Activated T-cell treated with anti-CD3 and anti-CD28 coated beads for 48 hours (primary cell): ENCODE measurements at regions not wholly inside any gene's neighbourhood (a gene's known extent, or its start where the extent isn't known, plus 50 kb on each side); places are given as distances from the start of the nearest gene placed in this dataset.

ENCODE experiments used
- DNase-seq: peaks from one replicate; pipeline ENCODE4 v3.0.0-alpha.2; 2020; ENCODE audit warnings: low read depth

DNA sequence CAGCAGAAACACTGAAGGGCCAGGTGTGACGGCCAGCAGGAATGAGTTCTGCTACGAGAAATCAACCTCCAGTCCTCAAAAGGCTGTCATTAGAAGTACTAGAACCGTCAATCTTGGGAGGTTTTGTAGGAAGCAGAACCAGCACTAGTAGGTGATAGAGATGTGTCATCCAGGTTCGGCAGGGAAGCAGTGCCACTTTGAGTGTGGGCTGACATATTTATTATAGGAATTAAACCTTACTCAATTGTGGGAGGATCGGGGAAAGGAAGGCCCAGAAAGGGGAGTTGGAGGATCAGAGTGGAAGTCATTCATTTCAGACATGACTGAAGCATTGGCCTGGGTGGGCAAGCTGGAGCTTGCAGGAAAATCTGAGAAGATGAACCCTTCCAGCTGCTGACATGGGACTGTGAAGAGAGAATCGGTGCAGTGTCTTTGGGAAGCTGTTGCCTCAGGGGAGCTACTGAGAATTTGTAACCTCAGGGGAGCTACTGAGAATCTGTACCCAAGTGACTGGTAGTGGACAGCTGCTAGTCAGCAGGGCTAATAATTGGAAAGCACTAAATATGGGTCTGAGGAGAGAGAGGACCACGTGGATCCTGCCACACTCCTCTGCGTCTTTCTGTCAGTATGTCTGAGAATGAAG lies 177.4 kb downstream of the SPRY1 start:
- no peak for DNase-seq

DNA sequence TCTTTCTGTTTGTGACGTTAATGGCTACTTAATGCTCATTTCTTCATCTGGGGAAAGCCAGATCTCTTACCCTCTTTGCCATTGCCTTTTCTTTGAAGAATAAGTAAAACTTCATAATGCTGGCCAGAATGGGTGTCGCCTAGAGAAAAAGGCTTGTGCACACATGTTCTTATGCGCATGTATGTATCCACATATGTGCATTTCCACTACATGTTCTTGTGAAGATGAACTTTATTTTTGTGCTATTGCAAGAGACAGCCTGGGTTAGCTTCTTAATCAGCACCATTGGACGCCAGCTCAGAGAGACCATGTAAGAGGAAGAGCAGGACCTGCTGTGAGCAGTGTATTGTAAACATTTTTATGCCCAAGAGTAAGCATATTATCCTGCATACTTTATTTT lies 178.7 kb downstream of the SPRY1 start:
- DNase-seq: no peak

DNA sequence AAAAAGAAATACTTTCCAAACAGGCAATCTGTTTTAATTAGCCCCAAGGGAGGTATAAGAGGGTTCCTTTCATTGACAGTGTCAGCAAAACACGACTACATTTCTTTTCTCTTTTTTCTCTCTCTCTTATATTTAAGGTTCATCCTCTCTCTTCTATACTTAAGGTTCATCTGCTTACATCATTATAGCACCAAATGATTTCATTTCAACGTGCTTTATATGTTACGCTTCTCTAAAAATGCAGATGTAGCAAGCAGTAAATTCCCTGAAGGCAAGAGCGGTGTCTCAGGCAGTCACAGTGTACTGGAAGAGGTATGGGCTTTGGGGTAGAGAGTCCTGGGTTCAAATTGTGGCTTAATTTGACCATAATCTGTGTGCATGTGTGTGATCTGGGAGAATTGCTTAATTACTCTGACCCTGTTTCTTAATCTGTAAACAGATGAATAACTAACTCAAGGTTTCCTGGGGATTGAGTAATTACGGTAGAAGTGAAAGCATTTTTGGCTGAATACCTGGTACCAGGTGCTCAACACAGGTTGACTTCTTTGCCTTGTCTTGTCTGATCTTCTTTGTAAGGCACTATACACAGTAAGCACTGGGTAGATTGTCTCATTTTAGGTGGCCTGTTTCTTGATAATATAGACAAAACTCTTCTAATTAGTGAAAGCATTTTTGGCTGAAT lies 180.8 kb downstream of the SPRY1 start:
- no peak for DNase-seq

DNA sequence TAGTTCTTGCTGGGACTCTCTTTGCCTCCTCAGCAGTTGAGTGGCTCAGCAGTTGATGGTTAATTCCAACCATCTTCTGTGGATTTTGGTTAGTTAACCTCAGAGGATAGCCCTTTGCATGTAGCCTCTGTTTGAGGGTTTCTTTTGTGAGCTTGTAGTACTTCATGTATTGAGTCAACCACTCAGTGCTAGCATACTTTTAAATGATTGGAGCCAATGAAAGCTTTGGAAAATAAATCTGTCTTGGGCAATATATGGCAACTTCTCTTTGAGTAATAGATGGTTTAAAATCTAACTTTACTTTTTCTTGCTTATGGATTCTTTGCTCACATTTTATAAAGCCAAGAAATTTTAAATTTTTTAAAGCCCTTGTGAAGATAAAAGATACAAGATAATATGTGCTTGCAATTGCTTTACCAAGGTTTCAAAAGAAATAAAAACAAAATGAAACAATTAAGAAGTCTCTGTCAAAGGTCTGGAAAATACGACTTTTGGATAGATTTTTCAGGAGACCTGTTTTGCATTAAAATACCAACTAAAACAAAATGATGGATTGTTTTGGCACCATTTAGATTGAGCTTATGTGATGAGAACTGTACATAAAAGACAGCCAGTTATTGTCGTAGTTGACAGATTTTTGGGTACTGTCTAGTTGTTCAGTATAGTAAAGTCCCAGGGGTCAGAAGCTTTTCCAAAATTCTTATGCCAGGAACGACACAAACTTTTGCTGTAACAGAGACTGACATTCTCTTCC lies 181.9 kb downstream of the SPRY1 start:
- DNase-seq: no peak

DNA sequence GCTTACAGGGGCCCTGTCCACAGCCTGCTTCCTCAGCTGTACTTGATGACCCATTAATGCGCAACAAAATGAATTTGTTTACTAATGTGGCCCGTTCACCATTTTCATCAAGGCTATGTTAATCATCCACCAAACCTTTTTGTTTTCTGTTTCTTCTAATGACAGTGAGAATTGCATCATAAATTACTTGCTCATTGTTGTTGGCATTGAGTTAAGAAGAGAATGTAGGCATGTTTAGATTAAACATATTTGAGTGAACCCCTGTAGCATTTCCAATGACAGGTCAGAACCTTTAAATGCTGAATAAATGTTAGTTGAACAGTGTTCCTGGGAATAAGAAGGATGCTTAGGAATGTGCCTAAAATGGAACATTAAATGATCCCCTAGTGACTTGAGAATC lies 183.4 kb downstream of the SPRY1 start:
- DNase-seq: no peak

DNA sequence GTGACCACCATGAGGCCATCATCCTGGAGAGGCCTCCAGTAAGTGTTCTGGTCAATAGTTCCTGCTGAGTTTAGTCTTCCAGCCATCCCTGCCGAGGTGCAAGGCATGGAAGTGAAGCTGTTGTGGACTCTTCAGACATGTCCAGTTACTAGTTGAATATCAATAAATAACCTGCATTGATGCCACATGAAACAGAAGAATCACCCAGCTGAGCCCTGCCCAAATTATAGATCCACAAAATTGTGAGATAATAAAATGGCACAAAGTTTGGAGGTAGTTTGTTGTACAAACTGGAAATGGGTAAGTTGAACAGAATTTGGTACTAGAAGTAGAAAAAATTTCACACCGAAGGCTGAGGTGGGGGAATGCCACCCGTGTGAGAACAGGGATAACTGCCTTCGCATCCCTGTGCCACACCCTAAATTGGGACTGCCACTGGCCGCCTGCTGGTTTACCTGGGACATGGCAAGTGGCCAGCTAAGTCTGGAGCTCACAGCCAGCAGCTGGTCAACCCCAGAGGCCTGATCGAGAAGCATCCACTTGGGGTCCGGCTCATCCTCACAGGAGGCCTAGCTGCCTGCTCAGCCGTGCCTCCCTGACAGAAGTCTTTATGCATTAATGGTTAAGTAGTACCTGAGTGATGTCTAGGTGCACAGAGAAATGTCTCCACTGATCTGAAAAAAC lies 184.5 kb downstream of the SPRY1 start:
- no peak for DNase-seq

DNA sequence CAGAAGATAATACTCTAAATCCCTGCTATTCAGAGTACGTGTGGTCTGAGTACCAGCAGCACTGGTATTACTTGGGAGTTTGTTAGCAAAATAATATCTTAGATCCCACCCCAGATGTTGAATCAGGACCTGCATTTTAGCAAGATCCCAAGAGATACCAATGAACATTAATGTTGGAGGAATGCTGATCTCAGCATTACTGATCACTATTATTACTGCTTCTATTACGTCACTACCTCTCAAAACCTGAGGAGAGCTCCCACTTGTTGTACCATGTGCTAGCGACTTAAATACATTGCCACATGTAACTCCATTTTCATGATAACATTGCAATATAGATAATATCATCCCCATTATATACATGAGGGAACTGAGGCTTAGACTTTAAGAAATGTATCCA lies 185.2 kb downstream of the SPRY1 start:
- no peak for DNase-seq

DNA sequence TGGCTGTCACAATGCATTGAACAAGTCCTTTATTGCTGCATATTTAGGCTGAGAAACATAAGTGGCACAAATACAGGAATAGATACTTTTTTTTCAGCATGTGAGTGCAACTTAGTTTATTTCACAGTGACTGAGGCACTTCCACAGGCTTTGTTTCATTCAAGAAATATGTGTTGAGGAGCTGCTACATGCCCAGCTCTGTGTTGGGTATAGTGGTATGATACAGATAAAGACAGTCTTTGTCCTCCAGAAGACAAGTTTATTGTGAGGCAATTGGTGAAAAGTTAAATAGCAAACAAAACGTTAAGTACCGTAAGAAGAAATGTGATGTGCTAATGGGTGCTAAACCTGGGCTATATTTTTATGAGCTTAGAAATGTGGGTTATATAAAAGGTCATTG lies 186.4 kb downstream of the SPRY1 start:
- DNase-seq: no peak

DNA sequence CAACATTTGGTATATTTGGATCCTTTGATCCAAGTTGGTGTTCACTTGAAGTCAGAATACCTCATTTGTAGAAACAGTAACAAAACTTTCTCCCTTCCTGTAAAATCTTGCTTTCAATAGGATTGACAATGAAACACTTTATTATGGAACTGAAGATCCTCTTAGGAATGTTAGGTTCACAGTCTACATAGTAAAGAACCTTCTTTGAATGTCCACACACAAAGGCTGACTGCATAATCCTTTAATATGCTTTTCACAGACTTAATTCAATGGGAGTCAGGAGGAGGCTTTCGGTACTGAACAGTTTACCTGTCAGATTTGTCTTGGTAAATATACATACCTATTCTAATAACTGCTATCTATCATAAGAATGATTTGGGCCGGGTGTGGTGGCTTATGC lies 188.5 kb downstream of the SPRY1 start:
- DNase-seq: no peak

DNA sequence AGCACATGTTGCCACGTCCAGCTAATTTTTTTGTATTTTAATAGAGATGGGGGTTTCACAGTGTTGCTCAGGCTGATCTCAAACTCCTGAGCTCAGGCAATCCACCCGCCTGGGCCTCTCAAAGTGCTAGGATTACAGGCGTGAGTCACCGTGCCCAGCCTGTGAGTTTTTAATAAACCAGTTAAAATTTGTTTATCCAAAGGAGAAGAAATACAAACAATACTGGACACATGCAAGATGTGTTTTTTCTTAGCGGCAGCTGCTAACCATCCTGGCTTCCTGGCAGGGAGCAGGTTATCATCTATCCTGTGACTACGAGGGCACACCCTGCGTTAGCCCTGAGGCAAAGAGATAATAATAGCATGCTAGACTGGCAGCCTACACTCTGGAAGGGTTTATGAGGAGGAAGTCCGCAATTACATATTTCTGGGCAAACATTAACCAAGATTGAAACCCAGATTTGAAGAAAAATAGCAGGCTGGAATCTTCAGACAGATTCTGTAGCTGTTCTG lies 191.4 kb downstream of the SPRY1 start:
- no peak for DNase-seq

DNA sequence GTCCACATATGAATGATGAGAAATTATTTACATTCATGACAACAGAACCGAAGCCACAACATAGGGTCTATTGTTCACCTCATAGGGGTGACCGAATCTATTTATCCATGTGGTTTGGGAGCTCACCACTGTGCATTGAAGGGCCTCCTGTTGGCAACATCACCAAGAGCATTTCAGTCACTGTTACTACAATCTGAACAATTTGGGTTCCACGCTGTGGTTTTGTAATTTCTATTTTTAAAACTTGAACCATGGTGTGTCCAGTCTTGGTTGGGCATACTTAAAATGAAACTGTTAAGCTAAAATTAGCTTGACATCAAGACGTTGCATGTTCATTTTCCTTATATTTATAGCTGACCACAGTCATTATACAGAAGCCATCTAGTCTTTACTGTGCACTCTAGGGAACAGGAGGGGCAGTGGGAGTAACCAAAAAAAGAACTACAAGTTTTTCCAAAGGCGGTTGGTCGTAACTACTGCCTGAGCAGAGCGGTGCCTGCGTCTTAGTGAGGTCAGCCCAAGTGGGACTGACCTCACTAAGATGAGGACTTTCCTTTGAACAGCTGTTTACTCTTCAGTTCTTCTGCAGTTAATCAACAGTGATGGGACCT lies 192.1 kb downstream of the SPRY1 start:
- no peak for DNase-seq

DNA sequence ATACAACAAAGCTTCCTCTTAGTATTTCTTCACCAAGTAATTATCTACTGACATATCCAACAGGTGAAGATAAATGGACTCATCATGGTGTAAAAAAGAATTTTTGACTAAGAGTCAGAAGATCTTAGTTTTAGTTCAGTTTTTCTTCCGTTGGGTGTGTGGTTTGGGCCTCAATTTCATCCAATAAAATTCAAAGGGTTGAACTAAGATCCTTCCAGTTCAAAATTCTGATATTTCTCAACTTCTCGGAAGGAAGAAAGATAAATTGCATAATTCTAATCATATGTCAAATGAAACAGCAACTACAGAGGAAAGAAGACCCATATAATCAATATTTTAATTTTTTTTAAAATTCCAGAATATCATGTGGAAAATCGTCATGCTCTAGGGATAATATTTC lies 192.7 kb downstream of the SPRY1 start:
- no peak for DNase-seq

DNA sequence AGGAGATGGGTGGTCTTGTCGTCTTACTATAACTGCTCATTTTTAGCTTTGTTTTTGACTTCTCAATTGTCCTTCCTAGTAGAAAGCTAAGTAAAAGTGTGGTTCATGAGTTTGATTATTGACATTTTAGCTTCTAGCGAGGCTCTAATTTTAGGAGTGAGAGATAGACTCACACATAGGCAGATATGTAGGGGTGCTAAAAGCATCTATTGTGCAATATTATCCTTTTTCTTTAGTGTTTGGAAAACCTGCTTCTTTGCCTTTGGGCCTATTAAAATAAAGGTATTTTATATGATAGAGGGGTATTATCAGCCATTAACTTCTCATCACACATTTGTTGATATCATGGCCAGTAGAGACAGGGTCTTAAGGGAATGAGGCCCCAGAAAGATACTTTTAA lies 195.3 kb downstream of the SPRY1 start:
- DNase-seq: no peak

DNA sequence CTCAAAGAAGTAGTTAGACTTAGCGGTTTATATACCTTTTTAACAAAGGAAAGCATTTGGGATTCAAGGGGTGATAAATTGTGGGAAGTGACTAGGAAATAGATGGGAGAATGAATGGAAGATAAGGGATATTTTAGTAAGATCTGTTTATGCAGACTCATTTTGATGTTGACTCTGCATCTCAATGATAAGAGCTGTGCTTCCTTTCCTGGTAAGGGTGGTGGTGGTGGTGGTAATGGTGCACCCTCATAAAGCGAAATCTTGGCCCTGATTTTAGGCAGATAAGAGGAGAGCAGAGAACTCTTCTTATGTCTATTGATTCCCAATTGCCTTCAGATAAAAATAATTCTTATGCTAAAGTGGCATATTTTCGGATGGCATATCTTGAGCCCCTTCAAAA lies 197.1 kb downstream of the SPRY1 start:
- no peak for DNase-seq

DNA sequence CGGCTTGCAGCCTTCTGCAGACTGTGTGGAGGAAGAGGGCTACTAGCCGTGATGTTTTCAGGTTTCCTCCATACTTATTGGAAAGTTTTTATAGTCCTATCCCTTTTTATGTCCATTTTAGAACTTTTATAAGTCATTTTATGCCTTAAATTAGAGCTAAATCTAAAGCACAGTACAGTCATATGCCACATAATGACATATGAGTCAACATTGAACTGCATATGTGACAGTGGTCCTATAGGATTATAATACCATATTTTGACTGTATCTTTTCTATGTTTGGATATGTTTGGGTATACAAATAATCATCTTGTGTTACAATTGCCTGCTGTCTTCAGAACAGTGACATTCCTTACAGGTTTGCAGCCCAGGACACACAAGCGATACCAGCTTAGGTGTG lies 200.2 kb downstream of the SPRY1 start:
- DNase-seq: no peak

DNA sequence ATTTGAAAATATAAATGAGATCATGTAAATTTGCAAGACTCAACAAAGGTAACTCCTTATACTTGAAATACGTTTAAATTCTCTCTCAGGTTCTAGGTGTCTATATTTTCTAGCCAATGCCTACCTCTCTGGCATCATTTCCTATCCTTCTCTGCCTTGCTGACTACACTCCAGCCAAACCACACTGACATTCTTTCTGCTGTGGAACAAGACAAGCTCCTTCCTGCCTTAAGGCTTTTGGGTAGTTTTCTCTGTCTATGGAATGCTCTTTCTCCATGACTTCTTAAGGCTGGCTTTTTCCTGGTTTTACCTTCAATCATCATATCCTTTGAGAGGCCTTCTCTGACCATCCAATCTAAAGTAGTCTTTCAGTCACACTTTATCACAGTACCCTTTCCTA lies 201.0 kb downstream of the SPRY1 start:
- DNase-seq: no peak

DNA sequence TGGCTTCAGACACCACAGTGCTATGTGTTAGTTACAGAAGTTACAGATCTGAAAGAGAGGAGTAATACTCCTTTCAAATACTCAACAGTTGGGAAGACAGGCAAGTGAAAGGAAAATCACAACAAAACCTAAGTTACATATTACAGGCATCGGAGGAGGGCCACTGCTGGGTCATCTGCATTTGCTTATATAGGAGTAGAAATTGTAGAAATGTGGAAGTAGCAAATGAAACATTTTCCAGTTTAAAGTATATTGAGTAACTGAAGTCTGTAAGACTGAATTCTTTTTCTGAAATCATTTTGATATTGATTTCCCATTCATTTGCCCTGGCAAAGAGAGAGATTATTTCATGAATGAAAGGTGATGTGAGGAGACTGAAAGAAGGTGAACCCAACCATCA lies 201.7 kb downstream of the SPRY1 start:
- DNase-seq: no peak

DNA sequence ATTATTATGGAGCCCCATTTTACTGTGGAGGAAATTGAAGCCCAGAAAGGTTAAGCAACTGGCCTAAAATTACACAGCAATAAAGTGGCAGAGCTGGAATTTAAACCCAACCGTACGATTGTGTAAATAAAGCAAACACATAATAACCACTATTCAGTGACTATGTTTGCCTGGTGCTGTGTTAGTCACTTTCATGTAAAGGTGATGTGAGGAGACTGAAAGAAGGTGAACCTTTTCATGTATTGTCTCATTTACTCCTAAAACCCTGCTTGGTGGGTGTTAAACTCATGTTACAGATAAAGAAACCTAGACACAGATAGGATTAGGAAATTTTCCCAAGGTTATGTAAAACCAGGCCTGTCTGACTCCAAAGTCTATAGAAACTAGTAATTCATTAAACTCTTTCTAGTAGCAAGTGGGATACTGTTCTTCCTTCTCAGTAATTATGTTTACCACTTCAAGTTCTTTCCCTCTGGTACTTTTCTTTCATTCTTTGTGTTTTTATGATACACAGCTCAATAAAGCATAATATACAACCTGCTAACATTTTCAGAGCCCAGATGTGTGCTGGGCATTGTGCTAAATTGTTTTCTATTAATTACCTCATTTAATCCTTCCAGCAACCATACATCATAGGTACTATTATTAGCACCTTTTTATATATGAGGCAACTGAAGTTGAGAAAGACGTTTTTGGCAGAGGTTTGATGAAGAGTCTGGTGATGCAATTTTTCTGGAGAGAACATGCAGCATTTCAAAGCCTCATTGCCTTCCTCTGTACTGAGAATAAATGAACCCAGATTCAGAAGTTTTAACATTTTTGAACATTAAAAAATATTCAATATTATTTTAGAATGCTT lies 202.7 kb downstream of the SPRY1 start:
- no peak for DNase-seq

DNA sequence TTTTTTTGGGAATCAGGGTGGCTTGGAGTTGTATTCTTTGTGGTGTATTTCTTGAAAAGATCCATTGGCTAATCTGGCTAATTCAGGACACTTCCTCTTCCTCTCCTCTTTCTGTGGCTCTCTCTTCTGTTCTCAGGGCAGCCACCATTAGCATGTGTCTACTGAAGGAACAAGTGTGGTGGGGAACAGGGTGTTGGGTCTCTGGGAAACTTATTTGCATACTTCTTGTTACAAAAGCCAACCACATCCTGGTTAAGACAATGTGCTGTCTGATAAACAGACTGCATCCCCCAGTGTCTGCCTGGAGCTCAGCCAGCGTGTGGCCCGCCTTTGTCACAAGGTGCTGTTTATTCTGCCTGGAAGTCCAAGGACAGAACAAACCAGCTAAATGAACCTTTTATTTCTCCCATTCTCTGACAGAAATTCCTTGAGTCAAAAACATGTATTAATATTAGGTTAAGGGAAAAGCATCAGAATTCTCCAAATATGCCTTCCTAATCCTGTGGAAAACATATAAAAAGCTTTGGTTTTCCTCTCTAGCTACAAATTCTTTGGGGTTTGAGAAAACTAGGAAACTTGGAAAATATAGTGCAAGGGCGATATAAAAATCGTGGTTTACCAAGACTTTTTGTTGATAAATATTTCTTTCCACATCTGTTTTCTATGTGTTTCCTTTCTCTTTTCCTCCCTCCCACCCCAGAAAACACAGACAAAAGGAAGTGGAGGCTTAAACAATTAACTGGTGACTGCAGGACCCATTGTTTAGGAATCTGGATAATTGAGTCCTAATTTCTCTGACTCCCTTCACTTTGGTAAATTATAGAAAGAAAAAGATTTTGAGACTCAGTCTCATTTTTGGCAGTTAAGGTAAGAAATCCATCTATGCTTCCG lies 203.6 kb downstream of the SPRY1 start:
- DNase-seq: no peak
